CD1c-positive myeloid dendritic cell (primary cell): ENCODE measurements at regions not wholly inside any gene's neighbourhood (a gene's known extent, or its start where the extent isn't known, plus 50 kb on each side); places are given as distances from the start of the nearest gene placed in this dataset.
"Not testable (repeated sequence)": the region's sequence is repeated elsewhere in the genome, so short reads cannot be mapped to it uniquely, and the experiment has no call there.

Experiments used
- DNase-seq: peaks from one replicate; pipeline ENCODE4 v3.0.0-alpha.2; 2016; ENCODE audit errors: extremely low spot score

DNA sequence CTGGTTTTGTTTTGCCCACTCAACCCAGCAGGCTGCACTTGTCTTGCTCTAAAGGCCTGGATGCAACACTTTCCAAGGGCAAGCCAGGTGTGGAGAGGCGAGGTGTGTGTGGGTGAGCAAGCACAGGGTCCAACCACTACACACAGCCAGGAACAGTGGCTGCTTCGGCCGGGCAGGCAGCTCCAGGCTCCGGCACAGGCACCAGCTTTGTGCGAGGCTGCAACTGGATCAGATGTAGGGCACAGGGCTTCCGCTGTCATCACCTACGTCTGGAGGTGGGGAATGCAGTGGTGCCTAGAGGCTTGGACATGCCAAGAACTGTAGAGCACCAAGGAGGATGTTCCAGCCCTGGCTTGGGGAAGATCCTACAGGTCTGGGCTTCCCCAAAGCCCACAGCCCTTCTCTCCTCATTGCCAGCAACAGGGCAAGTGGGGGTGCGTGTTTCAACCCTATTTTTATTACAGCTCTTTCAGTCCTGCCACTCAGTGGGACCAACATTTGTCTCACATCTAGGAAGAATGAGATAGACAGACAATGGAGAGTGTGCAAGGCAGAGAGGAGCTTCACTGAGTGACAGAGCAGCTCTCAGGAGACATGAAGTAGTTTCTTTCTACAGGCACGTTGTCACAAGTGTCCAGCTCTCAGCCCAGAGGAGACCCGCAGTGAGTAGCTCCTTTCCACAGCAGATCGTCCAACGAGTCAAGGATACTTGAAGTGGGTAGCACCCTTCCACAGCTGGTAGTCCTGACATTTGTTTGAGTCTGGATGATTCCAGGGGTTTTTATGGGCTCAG, 622.2 kb downstream of the CDH9 start:
- no peak for DNase-seq

DNA sequence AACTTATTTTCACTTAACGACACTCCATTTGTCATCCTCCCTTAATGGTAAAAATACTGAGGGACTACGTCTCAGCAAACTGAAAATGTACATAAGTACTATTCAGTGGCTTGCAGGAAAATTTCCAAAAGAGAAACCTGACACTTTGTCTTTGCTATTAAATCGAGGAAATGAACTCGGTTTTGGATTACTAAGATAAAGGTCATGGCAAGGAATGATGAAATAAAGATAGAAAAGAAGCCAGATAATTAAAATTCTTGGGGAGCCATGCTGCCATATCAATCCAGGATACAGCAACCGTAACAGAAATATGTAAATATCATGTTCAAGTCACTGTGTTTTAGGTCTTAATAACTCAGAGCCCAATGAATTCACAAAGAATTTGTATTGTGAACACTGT, 647.8 kb downstream of the CDH9 start:
- DNase-seq = no peak

DNA sequence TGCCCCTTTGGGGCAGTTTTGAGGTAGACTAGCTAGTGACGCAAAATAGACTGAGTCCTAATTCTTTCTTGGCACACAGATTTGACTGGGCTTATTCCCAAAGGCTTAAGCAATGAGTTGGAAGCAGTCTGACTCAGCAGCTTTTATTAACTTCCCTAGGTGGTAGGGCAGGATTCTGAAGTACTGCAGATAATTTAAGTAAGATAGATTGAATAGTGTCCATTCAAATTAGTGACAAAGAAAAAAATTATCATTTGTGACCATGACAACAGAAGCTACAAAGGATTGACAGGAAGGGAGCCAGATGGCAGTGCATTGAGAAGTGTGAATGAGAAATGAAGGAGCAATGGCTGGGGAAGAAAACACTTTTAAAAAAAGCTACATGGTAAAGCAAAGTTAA, 649.4 kb downstream of the CDH9 start:
- no peak for DNase-seq

DNA sequence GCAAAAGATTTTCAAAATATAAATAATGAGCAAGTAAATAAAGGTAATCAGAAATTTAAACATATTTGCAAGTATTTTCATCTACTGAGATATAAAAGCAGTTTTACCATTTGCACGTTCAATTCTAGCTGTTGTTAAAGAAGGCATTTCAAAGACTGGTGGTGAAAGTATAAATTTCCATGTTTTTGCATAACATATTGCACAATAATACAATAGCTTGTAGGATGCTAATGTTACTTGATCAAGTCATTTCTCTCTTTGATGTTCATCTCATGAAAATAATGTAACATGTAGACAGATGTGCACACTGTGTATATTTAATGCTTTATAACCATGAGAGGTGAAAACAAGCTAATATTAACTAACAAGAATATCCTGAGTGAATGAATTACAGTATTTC, 651.9 kb downstream of the CDH9 start:
- no peak for DNase-seq

DNA sequence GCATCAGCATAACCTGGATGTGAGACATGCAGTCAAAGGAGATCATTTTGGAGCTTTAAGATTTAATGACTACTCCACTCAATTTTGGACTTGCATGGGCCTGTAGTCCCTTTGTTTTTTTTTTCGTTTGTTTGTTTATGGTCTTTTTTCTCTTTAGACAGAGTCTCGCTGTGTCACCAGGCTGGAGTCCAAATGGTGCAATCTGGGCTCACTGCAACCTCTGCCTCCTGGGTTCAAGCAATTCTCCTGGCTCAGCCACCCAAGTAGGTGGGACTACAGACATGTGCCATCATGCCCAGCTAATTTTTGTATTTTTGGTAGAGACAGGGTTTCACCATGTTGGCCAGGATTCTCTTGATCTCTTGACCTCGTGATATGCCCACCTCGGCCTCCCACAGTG, 673.8 kb downstream of the CDH9 start:
- not testable (repeated sequence) for DNase-seq

DNA sequence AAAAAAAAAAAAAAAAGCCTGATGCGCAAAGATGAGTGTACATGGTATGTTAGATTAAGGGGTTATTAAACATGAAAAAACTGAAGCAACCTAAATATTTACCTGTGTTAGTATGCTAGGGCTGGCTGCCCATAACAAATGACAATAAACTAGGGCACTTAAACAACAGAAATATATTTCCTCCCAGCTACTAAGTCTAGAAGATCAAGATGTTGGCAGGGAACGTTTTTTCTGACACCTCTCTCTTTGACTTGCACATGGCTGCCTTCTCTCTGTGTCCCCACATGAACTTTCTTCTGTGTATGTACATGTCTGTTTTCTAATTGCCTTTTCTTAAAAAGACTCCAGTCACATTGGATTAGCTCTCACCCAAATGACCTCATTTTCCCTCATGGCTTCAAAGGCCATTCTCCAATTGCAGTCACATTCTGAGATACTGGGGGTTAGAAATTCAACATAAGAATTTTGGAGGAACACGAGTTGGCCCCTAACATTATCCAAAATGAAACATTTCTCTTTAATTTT, 694.5 kb downstream of the CDH9 start:
- no peak for DNase-seq

DNA sequence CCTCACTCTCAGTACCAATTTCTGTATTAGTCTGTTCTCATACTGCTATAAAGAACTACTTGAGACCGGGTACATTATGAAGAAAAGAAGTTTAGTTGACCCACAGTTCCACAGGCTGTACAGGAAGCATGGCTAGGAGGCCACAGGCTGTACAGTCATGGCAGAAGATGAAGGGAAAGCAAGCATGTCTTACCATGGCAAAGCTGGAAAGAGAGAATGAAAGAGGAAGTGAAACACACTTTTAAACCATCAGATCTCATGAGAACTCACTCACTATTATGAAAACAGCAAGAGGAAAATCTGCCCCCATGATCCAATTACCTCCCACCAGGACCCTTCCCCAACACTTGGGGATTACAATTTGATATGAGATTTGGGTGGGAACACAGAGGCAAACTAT, 698.8 kb downstream of the CDH9 start:
- DNase-seq = no peak

DNA sequence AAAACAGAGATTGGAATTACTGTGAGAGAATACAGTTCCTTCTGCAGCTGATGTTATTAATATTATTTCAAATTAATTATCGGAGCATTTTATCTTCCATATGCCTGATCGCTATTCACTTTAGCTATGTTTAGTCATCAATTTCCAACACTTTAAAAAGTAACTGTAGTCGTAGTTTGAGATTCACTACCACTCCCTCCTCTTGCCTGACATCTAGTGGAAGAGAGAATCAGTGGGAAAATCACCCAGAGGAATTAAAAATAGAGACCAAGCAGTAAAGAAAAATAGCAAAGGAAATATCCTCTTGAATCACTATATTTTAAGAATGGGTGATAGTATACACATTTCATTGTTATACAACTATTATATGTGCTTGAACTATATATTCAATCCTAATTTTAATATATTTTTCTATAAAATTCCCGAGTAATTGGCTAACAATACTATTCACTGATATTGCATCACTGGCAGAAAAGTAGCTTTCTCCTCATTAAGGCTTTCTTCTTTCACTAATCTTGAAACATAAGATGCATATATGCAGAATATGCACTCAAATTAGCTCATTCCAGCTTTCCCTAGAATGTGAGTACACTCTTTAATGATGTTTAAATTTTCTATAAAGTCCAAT, 708.7 kb downstream of the CDH9 start:
- DNase-seq = no peak

DNA sequence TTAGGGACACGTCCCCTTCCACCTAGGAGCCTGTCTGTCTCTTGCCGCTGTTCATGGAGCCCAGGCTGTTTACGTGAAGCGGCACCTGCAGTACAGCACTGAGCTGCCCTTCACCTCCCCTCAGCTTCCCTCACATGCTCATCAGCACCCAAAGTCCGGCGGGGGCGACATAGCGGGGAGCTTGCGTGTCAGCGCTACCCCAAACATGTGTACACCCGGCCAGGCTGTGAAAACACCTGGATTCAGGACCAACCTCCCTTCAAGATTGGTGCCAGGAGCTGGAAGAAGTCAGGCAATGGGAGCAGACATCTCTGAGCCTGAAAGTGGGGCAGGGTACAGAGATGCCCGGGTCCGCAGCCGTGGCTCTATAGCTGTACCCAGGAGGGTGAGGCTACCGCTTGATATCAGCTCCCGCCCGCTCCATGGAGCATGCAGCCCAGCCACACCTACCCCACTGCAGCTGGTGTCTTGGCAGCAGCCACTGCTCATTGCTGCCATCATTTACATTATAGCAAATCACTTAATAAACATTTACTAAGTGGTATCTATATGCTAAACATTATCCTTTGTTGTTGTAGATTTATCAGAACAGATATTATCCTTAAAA, 712.1 kb downstream of the CDH9 start:
- no peak for DNase-seq

DNA sequence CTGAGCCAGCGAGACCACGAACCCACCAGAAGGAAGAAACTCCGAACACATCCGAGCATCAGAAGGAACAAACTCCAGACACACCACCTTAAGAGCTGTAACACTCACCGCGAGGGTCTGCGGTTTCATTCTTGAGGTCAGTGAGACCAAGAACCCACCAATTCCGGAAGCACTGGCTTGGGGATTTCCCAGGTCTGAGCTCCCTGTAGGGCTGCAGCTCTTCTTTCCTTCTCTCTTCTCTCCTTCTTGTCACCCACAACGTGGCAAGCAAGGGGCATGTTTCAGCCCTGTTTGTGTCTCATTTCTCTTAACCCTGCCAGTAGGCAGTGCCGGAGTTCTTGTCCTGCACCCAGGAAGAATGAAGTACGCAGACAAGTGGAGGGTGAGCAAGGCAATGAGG, 713.0 kb downstream of the CDH9 start:
- not testable (repeated sequence) for DNase-seq

DNA sequence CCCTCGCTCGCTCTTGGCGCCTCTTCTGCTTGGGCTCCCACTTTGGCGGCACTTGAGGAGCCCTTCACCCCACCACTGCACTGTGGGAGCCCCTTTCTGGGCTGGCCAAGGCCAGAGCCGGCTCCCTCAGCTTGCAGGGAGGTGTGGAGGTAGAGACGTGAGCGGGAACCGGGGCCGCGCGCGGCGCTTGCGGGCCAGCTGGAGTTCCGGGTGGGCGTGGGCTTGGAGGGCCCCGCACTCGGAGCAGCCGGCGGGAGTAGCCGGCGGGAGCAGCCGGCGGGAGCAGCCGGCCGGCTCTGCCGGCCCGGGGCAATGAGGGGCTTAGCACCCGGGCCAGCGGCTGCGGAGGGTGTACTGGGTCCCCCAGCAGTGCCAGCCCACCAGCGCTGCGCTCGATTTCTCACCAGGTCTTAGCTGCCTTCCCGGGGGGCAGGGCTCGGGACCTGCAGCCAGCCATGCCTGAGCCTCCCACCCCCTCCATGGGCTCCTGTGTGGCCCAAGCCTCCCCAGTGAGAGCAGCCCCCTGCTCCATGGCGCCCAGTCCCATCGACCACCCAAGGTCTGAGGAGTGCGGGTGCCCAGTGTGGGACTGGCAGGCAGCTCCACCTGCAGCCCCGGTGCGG, 714.0 kb downstream of the CDH9 start:
- not testable (repeated sequence) for DNase-seq

DNA sequence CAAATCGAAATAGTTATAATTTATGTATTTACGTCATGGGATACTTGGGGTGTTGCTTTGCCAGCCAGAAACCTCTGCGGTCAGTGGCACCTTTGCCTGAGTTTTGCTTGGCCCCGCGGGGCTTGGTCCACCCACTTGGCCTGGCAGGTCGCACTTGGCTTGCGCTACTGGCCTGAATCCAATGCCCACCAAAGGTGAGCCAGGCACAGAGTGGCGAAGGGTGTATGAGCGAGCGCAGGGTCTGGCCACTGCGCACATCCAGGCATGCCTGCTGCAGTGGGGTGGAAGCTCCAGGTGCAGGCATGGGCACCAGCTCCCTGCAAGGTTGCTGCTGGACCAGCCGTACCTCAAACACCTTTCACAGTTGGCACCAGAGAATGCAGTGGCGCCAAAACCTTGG, 714.6 kb downstream of the CDH9 start:
- DNase-seq = no peak

DNA sequence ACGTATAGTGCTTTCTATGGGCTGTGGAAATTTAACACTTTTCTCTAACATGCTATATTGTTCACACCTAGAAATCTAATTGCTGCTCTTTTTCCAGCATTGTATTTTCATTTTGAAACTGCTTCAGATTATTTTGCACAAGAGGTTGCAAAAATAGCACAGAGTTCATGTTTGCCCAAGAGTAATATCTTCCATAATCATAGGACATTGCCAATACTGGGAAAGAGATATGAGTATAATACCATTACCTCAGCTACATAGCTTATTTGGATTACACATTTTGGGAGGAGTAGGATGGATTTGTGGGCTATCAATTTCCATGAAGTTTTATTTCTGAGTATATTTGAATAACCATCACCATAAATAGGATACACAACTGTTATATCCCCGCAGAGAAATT, 717.1 kb downstream of the CDH9 start:
- DNase-seq = no peak

DNA sequence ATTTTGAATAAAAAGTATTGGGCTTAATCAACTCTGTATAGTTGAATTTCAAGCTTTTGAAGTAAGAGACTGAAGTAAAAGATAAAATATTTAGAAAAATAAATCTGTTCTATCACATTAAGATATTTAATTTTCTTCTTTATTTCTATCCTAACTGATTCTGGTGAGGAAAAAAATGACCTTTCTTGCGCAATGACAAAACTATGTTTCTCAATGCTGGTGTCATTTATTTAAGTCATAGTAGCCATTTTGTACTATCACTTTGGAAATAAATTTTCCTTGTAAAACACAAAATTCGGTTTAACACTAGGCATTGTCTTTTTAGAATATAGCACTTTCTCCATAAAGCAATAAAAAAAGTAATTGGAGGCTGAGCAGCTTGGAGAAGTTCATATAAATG, 728.0 kb downstream of the CDH9 start:
- DNase-seq = no peak

DNA sequence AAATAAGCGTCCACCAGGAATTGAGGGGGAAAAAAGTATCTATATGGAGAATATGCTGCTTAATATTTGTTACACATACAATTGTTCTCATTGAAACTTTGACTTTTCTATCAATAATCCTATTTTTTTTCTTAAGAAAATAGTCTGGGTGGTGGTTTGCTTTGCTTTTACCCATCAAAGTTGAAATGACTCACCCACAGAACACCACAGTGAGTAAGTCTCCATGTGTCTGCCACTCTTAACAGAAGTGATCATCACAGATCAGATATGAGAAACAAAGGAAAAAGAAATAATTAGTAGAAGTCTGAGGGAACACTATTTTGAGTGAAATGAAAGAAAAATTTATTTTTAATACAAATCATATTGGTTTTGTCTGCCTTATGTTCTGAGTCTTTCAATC, 742.8 kb downstream of the CDH9 start:
- DNase-seq = no peak

DNA sequence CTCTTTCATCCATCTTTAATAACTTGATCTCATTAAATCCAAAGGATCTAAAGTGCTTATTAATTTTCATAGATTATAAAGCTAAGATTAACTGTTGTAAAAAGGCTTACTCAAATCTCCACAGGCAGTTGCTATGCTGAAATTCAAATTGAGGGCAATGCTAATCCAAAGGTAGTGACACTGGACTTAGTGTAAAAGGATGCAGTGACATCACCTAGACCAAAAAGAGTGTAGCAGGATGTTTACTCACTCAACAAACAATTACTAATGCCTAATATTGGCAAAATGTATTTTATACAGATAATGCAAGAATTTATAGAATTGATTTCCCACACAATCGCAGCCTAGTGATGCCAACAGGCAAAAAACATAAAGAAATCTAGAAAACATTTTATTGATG, 756.2 kb downstream of the CDH9 start:
- DNase-seq = no peak

DNA sequence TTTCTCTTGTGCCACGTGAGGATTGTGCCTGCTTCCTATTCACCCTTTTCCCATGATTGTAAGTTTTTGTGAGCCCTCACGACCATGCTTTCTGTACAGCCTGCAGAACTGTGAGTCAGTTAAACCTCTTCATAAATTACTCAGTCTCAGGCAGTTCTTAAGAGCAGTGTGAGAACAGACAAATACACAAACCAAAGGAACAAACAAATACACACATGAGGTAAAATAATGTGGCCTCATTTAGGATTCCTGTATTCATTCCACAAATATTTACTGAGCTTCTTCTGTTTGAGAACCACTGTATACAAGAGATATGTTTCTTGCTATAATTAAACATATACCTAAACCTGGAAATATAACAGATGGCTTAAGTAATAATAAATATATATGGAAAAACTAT, 760.3 kb downstream of the CDH9 start:
- DNase-seq = no peak

DNA sequence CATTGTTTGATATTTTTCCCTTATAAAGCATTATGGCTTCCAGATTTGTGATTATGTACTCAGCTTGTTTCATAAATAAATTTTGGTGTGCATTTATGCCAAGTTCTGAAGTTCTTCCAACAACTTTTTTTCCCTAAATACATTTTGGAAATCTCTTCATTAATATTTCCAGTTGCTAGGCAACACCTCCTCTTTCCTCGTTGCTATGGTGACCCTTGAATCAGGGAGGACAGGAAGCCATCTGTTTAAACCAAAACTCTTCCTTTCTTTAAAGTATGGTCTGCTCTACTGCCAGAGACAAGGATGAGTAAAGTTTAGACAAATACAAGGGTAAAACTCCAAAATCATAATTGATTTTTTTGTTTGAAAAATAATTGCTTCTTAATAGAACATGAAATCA, 779.3 kb downstream of the CDH9 start:
- DNase-seq = no peak

DNA sequence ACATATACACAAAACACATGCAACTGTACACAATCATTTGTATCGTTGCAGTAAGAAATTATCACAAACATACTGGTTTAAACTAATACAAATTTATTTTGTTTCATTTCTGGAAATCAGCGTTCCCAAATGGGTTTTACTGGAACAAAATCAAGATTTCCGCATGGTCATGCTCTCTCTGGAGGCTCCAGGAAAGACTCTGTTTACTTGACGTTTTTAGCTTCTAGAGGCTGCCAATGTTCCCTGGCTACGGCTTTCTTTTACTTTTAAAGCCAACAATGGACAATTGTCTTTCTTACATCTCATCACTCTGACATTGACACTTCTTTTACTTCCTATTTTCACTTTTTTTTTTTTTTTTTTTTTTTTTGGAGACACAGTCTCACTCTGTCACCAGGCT, 793.1 kb downstream of the CDH9 start:
- no peak for DNase-seq

DNA sequence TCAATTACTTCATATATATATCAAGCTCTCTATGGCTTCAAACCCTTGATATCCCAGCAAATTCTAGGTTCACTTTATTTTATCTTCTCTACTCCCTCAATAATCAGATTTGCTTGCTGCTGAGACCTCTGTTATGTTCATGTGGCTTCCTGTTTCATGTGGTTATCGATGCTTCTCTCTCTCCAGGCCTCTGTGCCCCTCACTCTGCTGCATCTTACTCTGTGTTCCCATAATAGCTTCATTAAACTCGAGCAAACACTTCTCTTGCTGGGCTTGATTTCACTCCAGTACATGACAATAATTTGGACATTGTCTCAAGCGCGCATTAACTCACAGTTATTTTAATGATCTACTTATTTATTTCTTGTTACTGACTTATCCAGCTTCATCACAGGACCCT, 798.8 kb downstream of the CDH9 start:
- DNase-seq = no peak

DNA sequence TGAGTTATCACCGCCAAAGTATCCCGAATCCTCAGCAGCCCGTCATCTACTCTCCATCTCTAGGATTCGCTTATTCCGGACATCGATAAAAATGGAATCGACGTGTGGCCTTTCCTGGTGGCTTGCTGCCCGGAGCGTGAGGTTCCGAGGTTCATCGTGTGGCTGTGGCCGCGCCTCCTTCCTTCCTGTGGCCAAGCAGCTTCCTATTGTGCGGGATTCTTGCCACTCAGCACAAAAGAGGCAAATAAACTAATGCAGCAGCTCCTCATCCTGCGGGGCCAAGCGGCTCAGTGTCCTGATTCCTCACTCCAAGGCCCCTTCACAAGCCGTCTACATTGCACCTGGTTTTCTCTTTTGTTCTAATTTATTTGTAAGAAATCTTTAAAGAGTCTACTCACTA, 800.9 kb downstream of the CDH9 start:
- no peak for DNase-seq

DNA sequence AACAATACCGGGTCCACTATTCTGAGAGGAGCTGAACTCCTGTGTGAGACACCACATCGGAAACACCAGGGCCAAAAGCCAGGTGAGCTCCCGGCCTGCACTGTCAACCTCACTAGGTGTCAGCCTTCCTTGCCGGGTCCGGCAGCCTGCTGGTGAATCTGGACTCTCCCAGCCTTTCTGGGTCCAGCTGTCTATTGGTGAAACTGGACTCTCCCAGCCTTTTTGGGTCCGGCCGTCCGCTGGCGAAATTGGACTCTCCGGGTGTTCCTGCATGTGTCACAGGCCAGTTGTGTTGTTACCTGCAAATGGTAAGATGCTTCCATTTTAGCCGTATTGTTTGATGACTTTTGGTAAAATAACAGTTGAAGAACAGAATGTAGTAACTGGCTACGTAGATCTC, 801.5 kb downstream of the CDH9 start:
- DNase-seq = no peak

DNA sequence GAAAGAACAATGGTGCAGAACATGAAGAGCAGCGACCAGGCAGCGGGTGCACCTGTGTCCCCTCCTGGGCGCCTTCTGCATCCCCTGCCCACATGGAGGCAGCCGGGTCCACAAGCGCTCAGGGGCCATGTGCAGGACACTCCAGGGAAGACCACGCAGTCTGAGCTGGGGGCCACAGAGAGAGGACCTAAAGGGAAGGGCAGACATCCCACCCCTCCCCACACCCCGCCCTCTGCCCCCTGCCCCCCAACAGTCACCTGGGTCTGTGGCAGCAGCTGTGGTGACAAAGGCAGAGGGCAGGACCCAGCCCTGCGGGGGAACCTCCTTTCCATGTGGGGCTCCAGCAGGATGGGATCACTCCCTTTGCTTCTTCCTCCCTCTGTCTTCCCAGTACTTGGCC, 805.7 kb downstream of the CDH9 start:
- DNase-seq = no peak
